Chondrocyte (in vitro differentiated cells): ENCODE measurements at regions not wholly inside any gene's neighbourhood (a gene's known extent, or its start where the extent isn't known, plus 50 kb on each side); places are given as distances from the start of the nearest gene placed in this dataset.
"Not testable (repeated sequence)": the region's sequence is repeated elsewhere in the genome, so short reads cannot be mapped to it uniquely, and the experiment has no call there.

Experiments used
- DNase-seq: peaks from one replicate; pipeline ENCODE4 v3.0.0; 2021; ENCODE audit warnings: mixed read lengths, low spot score
- H3K27ac Mint-ChIP-seq: one replicate; pipeline ENCODE4 v1.8.0; 2021; ENCODE audit warnings: mild to moderate bottlenecking, moderate library complexity, mixed read lengths; ENCODE audit not compliant: unreplicated experiment
- H3K27me3 Mint-ChIP-seq: 2 replicates; pipeline ENCODE4 v1.8.0; 2021; ENCODE audit warnings: low read depth, mixed read lengths
- H3K36me3 Mint-ChIP-seq: 2 replicates; pipeline ENCODE4 v1.8.0; 2021; ENCODE audit warnings: low read depth, mixed read lengths
- H3K4me1 Mint-ChIP-seq: 2 replicates; pipeline ENCODE4 v1.8.0; 2021; ENCODE audit warnings: low read depth, mild to moderate bottlenecking, mixed read lengths
- H3K4me3 Mint-ChIP-seq: one replicate; pipeline ENCODE4 v1.8.0; 2021; ENCODE audit warnings: mild to moderate bottlenecking, moderate library complexity, mixed read lengths; ENCODE audit not compliant: unreplicated experiment
- H3K9me3 Mint-ChIP-seq: 2 replicates; pipeline ENCODE4 v1.8.0; 2021; ENCODE audit warnings: low read depth, mixed read lengths
- CTCF ChIP-seq: fragments of 200-600 bp; sonication (generic); IDR thresholded peaks from 2 replicates; pipeline ENCODE4 v1.5.0; 2021; ENCODE audit warnings: antibody characterized with exemption, mild to moderate bottlenecking, moderate library complexity

DNA sequence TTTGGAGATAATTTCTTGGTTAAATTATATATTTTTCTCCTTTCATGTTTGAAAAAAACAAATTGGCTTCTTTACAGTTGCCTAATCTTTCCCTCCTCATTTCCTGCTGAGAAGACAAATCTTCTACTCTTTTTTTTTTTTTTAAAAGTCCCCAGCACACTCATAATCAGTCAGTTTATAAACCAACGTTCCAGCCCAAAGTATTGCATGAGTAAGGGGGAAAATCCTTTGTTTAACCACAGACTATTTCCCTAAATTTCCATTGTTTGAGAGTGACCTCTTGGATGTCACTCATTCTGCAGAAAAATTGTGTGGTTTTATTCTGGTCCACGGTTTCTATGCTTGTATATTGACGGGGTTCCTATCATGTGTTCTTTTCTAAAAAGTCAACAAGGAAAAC is 55.1 kb upstream of the TLR4 start:
- no peak overlapping the region for H3K4me3 Mint-ChIP-seq
- H3K4me1 Mint-ChIP-seq: peaks cover 14% of the 10 kb centered on the region
- DNase-seq: no peak
- H3K36me3 Mint-ChIP-seq: no peaks in the 10 kb centered on the region
- H3K27ac Mint-ChIP-seq: no peak overlapping the region
- H3K9me3 Mint-ChIP-seq: no peaks in the 10 kb centered on the region
- TF ChIP-seq CTCF: no peak
- peaks cover 26% of the 10 kb centered on the region for H3K27me3 Mint-ChIP-seq

DNA sequence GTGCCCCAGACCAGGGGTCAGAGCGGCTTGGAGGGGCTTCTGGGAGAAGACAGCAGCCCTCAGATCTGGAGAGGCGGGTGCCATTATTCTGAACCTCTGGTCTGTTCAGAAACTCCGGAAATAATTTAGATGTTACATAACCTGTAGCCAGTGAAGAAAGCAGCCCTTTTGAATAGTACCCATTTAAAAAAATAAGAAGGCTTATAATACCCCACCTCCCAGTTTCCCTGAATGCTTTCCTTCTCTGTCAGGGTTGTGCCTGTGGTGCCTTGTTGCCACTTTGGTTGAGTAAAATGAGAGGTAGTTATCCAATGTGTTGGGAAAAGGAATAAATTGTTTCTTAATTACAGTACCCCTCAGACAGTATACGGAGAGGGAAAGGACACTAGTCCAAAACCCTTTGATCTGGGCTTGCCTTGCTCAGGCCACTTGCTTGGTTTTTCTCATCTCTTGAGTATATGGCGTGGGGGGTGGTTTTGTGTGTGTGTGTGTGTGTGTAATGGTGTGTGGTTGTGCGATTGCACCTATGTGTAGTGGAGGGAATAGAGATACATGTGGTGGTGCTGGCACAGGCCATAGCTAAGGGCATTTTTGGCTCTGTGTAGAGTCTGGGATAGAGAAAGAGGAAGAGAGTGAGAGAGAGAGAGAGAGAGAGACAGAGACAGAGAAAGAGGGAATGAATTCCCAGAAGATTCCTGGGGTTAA is 59.1 kb upstream of the TLR4 start:
- peak overlapping the region; percentile 57 for H3K4me3 Mint-ChIP-seq
- H3K27me3 Mint-ChIP-seq: peaks cover 19% of the 10 kb centered on the region
- no peaks in the 10 kb centered on the region for H3K36me3 Mint-ChIP-seq
- H3K27ac Mint-ChIP-seq: no peak overlapping the region
- H3K9me3 Mint-ChIP-seq: no peaks in the 10 kb centered on the region
- H3K4me1 Mint-ChIP-seq: peaks cover 14% of the 10 kb centered on the region
- DNase-seq: no peak
- peak; percentile 58 for TF ChIP-seq CTCF

DNA sequence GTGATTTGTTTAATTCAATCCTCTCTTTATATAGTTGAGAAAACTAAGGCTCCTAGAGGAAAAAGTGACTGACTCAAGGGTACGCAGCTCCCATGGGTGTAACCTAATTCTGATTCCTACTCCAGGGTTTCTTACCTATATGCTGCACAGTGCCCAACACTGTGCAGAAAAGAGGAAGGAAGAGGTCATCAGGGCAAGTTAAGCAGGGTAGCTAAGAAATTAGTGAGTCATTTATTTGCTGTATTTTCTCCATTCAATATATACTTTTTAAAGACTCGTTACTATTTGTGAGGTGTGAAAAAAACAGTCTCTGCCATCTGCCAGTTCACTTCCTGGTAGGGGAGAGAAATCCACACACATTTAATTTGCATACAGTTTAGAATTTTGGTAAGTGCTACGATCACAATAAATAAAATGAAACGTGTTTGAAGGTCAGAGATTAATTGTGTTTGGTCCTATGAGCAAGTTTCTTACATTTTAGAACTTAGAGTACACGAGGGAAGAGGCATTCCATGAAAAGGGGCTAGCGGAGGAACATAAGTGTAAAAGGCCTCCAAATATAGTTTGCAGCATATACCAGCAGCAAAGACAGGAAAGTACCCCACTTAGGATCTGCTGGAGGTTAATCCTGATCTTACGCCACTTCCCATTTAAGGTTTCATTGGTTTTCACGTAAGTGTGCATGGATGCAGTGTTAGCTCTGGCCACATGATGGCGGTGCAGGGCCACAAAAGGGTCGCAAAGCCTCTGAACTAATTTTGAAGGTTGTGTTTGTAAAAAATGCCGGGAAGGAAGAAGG is 59.9 kb upstream of the TLR4 start:
- Mint-ChIP-seq H3K27me3 (peaks cover 20% of the 10 kb centered on the region), H3K27ac (no peak overlapping the region), H3K4me3 (peak overlapping the region; percentile 57), H3K4me1 (peaks cover 14% of the 10 kb centered on the region), H3K36me3 (no peaks in the 10 kb centered on the region), H3K9me3 (no peaks in the 10 kb centered on the region)
- TF ChIP-seq CTCF: peak; percentile 97
- no peak for DNase-seq

- Mint-ChIP-seq H3K36me3 (no peaks in the 10 kb centered on the region), H3K4me1 (peaks cover 14% of the 10 kb centered on the region), H3K9me3 (no peaks in the 10 kb centered on the region), H3K27ac (no peak overlapping the region), H3K4me3 (no peak overlapping the region), H3K27me3 (peaks cover 17% of the 10 kb centered on the region)
- no peak for DNase-seq
- TF ChIP-seq CTCF: no peak
These were observed 60.9 kb upstream of the TLR4 start for GRCh38 chr9:117643288-117643654.

DNA sequence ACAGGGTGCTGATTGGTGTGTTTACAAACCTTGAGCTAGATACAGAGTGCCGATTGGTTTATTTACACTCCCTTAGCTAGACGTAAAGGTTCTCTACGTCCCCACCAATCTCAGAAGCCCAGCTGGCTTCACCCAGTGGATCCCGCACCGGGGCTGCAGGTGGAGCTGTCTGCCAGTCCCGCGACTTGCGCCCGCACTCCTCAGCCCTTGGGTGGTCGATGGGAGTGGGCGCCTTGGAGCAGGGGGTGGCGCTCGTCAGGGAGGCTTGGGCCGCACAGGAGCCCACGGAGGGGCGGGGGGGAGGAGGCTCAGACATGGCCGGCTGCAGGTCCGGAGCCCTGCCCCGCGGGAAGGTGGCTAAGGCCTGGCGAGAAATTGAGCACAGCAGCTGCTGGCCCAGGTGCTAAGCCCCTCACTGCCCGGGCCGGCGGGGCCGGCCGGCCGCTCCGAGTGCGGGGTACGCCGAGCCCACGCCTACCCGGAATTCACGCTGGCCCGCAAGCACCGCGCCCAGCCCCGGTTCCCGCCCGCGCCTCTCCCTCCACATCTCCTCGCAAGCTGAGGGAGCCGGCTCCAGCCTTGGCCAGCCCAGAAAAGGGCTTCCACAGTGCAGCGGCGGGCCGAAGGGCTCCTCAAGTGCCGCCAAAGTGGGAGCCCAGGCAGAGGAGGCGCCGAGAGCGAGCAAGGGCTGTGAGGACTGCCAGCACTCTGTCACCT is 61.5 kb upstream of the TLR4 start:
- not testable (repeated sequence) for H3K4me3 Mint-ChIP-seq, H3K27ac Mint-ChIP-seq, H3K36me3 Mint-ChIP-seq, H3K9me3 Mint-ChIP-seq, DNase-seq
- H3K4me1 Mint-ChIP-seq: peaks cover 14% of the 10 kb centered on the region
- H3K27me3 Mint-ChIP-seq: peaks cover 20% of the 10 kb centered on the region
